HG03521 (cell line): ENCODE measurements at regions not wholly inside any gene's neighbourhood (a gene's known extent, or its start where the extent isn't known, plus 50 kb on each side); places are given as distances from the start of the nearest gene placed in this dataset.
"Not testable (repeated sequence)": the region's sequence is repeated elsewhere in the genome, so short reads cannot be mapped to it uniquely, and the experiment has no call there.

Source experiments
- ATAC-seq: cut with Tn5 transposase; IDR thresholded peaks from one replicate; pipeline ENCODE4 v1.9.1; 2021; ENCODE audit warnings: mild to moderate bottlenecking, moderate library complexity; ENCODE audit not compliant: unreplicated experiment

DNA sequence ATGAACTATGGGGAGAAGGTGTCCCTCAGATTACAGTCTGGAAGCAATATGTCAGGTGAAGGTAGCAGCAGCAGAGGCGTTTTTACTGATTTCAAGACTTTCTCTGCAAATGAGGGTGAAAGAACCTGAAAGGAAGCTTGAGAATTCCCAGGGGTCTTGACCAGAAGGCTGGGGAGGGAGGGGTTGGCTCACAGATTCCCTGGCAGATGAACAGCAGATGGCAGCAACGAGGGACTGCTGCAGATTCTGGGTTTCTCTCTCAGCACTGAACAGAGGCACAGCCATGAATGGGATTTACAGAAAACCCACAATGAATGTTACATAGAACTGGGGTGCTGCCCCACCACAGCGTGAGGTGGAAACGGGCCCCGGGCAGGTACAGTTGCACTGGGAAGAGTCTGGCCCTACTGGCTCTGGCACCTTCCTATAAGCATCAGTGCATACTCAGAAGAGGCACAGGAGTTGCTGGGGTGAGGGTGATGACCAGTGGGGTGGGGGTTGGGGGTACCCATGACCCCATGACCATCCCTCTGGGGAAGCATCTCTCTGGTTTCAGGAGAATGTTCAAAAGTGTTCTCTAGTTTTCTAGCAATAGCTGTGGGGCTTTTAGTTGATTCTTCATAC lies 317.8 kb downstream of the SH2D4B start:
- ATAC-seq = no peak

GRCh38 chr10:80856186-80856585 lies 318.5 kb downstream of the SH2D4B start:
- no peak for ATAC-seq

DNA sequence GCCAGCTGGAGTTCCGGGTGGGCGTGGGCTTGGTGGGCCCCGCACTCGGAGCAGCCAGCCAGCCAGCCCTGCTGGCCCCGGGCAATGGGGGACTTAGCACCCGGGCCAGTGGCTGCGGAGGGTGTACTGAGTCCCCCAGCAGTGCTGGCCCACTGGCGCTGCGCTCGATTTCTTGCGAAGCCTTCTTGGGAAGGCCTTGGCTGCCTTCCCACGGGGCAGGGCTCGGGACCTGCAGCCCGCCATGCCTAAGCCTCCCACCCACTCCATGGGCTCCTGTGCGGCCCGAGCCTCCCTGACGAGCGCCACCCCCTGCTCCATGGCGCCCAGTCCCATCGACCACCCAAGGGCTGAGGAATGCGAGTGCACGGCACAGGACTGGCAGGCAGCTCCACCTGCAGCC lies 321.6 kb downstream of the SH2D4B start:
- not testable (repeated sequence) for ATAC-seq

- ATAC-seq = no peak
These were observed 323.0 kb downstream of the SH2D4B start for GRCh38 chr10:80860719-80861118.

DNA sequence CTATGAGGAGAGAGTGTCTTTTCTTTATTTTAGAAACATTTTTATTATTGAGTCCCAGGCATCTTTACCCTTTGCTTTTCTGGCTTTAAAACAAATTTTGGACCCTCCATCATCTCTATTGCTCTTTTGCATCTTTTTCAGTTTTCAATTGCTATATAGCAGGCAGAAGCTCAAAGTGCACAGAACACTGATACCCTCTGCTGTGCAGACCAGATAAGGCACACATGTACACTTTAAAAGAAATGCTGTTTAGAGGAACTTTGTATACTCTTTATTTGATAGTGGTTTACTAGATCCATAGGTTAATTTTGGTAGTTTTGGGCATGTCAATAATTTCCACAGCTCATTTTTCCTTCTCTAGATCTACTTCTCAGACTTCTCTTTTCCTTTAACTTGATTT lies 324.2 kb downstream of the SH2D4B start:
- no peak for ATAC-seq

GRCh38 chr10:80870282-80870681 lies 332.6 kb downstream of the SH2D4B start:
- ATAC-seq = peak; percentile 94

DNA sequence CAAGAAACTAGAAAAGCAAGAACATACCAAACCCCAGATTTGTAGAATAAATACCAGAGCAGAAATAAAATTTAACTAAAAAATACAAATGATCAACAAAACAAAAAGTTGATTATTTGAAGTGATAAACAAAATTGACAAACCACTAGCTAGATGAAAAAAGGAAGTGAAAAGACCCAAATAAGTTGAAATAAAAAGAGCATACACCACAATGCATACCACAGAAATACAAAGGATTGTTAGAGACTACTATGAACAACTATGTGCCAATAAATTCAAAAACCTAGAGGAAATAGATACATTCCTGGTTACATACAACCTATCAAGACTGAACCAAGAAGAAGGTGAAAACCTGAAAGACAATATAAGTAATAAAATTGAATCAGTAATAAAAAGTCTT lies 333.4 kb downstream of the SH2D4B start:
- ATAC-seq = peak; percentile 61

DNA sequence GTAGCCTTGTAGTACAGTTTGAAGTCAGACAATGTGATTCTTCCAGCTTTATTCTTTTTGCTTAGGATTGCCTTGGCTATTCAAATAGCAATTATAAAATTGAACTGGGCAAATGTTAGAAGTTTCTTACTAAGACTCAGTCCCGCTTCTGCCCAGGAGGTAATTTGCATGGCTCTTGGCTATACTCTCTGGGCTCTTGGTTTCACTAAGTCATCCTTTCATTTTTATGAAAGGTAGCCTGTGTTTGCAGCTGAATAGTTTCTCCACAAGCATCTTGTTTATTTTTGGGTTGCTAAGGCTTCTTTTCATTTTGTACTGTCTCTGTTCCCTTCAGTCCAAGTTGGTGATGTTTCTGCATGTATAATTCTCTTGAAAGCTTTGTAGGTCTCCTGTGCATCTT lies 340.6 kb downstream of the SH2D4B start:
- ATAC-seq = peak; percentile 56

GRCh38 chr10:80890146-80890545 lies 352.4 kb downstream of the SH2D4B start:
- no peak for ATAC-seq

GRCh38 chr10:80893256-80893655 lies 355.6 kb downstream of the SH2D4B start:
- no peak for ATAC-seq

DNA sequence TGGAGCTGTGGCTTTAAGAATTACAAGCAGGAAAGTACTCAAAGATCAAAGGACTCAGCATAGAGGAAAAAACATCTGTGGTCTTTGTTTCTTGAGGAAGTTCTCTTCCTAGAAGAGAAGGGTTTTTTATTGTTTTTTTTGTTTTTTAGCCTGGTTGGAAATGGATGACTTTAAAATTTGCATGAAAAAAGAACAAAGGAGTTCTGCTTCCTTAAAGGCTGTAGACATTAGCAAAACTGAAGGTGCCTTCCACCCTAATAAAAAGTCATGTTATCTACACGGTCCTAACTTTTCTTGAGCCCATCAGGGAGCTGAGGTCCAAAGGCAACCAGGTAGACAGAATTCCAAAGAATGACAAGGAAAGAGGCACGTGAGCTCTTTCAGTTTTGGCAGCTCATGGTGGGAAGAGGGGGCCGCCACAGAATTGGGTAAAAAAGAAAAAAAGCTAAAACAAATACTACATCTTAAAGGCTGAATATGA lies 356.6 kb downstream of the SH2D4B start:
- no peak for ATAC-seq

- ATAC-seq = no peak
These were observed 357.2 kb downstream of the SH2D4B start for GRCh38 chr10:80894797-80895467.

DNA sequence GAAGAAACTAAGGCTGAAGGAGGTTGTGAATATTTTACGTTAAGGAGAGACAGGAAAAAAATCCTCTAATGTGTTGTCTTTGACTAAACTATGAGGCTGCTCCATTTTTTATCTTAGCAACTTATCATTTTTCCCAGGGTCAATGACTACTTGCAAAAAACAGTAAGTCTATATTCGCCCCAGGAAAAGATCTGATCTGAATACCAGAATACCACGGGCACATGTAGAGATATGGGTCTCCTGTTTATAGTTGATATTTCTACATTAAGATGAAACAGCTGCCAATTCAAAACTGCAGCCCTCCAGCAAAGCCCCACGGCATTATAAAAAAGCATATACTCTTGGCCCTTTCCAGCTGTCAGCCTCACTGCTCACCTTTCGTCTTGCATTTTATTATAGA lies 358.4 kb downstream of the SH2D4B start:
- no peak for ATAC-seq

GRCh38 chr10:80896959-80897358 lies 359.3 kb downstream of the SH2D4B start:
- ATAC-seq = no peak

DNA sequence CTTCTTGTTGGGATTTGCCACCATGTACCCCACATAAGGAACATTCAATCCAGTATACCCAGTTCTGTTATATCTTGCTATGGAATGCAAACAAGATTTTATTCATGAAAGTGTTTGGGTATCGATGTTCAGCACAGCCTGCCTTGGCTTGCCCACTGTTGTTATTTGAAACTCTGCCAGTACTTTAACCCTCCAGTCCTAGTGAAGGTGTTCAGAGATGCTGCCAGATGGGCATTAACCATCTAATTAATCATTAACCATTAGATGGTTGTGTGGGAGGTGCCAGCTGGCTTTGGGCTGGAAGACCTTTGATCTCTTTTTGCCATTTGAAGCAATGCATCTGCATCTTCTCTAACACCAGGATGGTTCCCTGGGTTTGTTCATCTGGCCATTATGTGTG lies 363.0 kb downstream of the SH2D4B start:
- no peak for ATAC-seq

DNA sequence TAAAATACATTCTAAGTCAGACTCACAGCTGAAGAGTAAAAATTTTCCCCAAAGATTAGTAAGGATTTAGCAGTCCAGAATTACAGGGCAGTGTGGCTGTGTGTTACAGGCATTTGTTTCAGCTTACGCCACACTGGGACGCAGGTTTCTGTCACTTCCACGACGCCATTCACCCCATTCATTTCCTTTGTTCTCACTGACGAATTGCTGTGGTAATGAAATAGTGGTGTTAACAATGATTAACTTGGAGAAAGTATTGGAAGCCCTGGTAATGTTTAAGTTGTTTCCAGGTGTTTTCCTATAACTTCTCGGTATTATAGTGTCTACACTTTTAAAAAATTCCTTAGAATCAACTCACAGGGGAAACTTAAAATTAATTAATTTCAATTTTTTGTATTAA lies 370.9 kb downstream of the SH2D4B start:
- ATAC-seq = no peak

- no peak for ATAC-seq
These were observed 371.6 kb downstream of the SH2D4B start for GRCh38 chr10:80909254-80909653.

DNA sequence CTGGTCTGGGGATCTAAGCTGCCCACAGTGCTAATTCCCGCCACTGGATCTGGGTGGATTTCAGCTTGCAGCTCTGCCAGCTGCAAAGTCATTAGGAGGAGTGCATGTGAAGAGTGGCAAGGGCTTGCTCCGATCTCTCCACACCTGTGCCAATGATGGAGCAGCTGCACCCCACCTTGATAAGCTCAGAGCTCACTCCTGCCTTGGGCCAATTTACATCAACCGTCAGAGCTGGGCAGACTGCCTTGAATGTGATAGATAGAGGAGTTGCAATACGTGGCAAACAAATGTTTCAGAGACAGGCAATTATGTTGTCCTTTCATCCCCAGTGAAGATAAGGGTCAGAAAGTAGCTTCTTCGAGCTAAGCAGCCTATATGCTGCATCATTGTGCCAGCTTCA lies 379.9 kb downstream of the SH2D4B start:
- ATAC-seq = no peak

- ATAC-seq = no peak
These were observed 383.3 kb downstream of the SH2D4B start for GRCh38 chr10:80921032-80921431.

DNA sequence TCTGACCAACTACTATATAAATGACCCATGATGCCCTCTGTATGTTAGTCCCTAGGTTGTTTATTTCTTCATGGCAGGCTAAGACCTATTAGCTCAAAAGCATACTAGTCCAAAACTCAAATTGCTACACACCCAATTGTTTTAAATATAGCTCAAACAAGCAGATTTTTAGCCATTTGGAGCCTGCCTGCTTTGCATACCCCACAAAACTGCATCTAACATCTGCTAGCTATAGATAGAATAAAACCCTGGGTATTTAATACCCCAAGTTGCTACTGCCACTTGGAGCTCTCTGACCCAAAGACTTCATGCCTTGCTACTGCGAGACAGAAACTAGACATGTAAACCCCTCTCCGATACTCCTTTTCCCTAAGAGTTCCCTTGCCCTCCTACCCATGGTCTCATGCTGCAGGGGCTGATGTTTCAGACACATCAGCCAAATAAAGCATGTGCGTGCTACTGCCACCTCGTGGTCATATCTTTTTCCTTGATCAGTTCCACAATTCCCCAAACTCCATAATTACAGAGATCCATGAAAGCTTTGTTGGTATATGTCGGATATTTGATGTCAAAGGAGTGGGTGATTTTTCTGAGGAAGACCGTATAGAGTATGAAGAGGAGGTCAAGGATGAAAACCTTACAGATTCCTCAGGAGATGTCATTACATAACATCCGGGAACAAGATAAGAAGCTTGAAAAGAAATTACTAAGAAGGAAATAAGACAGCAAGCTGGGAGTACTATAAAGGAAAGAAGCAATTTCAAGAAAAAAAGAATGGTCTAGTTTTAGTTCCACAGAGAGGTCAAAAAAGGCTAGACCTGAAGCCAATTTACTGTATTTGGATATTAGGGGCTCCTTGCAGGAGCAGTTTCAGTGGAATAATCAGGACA lies 386.6 kb downstream of the SH2D4B start:
- peak; percentile 46 for ATAC-seq

DNA sequence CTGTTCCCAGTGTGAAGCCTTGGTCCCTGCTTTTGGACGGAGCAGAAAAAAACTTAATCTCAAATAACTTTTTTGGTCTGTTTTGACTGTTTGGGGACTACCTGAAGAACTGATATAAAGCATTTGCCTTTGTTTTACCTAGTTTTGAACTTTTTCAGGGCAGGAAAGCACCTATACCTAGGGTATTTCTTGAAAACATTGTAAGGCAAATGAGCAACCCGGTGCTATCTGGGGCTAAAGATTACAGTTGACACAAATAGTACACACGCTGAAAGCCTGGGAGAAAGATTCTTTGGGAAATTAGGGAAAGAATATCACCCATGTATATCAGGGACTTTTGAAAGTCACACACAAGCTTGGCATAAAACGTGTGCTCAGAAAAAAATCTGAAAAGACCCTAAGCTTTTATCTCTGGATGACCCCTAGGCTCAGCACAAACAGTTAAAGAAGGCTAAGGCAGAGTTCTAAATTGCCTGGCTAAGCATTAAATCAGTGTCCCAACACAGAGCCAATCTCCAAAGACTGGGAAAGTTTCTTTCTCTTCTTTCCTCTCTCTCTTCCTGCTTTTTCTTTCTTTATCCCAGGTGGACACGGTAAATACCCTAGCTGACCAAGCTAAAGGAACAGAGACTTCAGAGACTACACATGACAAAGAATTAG lies 389.8 kb downstream of the SH2D4B start:
- ATAC-seq = no peak
